CD4-positive, CD25-positive, alpha-beta regulatory T cell (primary cell): ENCODE measurements at regions not wholly inside any gene's neighbourhood (a gene's known extent, or its start where the extent isn't known, plus 50 kb on each side); places are given as distances from the start of the nearest gene placed in this dataset.

Experiments used
- ATAC-seq, 2 donors: fragments of 150-1000 bp; cut with Tn5 transposase; one replicate each; pipeline ENCODE4 v1.10.0; 2021; ENCODE audit warnings: low read depth in 2 of 2, moderate number of reproducible peaks in 2 of 2, moderate library complexity in 1 of 2
- DNase-seq, 3 donors: peaks; one replicate each; pipeline versions ENCODE4 v3.0.0 to v3.0.0-alpha.2; 2012 to 2022; ENCODE audit warnings: mixed read lengths in 1 of 3
- H3K27ac ChIP-seq: one replicate; pipeline ENCODE4 v1.7.0; 2013; ENCODE audit warnings: mild to moderate bottlenecking, low read length; ENCODE audit not compliant: insufficient read depth, poor library complexity, severe bottlenecking
- H3K27me3 ChIP-seq: one replicate; pipeline ENCODE4 v1.7.0; 2013; ENCODE audit warnings: low read length; ENCODE audit not compliant: control insufficient read depth, insufficient read depth
- H3K36me3 ChIP-seq: one replicate; pipeline ENCODE4 v1.7.0; 2013; ENCODE audit warnings: mild to moderate bottlenecking, low read length, moderate library complexity; ENCODE audit not compliant: control insufficient read depth, insufficient read depth
- H3K4me1 ChIP-seq: 2 replicates; pipeline ENCODE4 v1.7.0; 2013; ENCODE audit warnings: mild to moderate bottlenecking, low read length; ENCODE audit not compliant: insufficient read depth, control insufficient read depth, poor library complexity, severe bottlenecking
- H3K4me3 ChIP-seq: one replicate; pipeline ENCODE4 v1.7.0; 2013; ENCODE audit warnings: low read depth, mild to moderate bottlenecking, low read length, moderate library complexity
- H3K9me3 ChIP-seq, 2 experiments: 1 replicate in 1 of 2; 2 replicates in 1 of 2; pipeline ENCODE4 v1.7.0; 2013; ENCODE audit warnings: low read length in 2 of 2, mild to moderate bottlenecking in 1 of 2, moderate library complexity in 1 of 2; ENCODE audit not compliant: control insufficient read depth in 2 of 2
- H3K27ac Mint-ChIP-seq, 3 donors: one replicate each; pipeline ENCODE4 v1.8.0; 2020 to 2022; ENCODE audit warnings: mild to moderate bottlenecking in 3 of 3, mixed read lengths in 3 of 3, moderate library complexity in 2 of 3
- H3K27me3 Mint-ChIP-seq: one replicate; pipeline ENCODE4 v1.8.0; 2022; ENCODE audit warnings: mild to moderate bottlenecking, mixed read lengths
- H3K36me3 Mint-ChIP-seq: one replicate; pipeline ENCODE4 v1.8.0; 2020; ENCODE audit warnings: mixed read lengths
- H3K4me1 Mint-ChIP-seq, 4 donors: one replicate each; pipeline ENCODE4 v1.8.0; 2020 to 2022; ENCODE audit warnings: mixed read lengths in 4 of 4, mild to moderate bottlenecking in 1 of 4
- H3K4me3 Mint-ChIP-seq, 4 donors: one replicate each; pipeline ENCODE4 v1.8.0; 2020 to 2022; ENCODE audit warnings: mild to moderate bottlenecking in 4 of 4, mixed read lengths in 4 of 4, moderate library complexity in 3 of 4
- H3K9me3 Mint-ChIP-seq, 7 donors: one replicate each; pipeline ENCODE4 v1.8.0; 2020 to 2022; ENCODE audit warnings: mixed read lengths in 7 of 7, mild to moderate bottlenecking in 3 of 7, moderate library complexity in 2 of 7

DNA sequence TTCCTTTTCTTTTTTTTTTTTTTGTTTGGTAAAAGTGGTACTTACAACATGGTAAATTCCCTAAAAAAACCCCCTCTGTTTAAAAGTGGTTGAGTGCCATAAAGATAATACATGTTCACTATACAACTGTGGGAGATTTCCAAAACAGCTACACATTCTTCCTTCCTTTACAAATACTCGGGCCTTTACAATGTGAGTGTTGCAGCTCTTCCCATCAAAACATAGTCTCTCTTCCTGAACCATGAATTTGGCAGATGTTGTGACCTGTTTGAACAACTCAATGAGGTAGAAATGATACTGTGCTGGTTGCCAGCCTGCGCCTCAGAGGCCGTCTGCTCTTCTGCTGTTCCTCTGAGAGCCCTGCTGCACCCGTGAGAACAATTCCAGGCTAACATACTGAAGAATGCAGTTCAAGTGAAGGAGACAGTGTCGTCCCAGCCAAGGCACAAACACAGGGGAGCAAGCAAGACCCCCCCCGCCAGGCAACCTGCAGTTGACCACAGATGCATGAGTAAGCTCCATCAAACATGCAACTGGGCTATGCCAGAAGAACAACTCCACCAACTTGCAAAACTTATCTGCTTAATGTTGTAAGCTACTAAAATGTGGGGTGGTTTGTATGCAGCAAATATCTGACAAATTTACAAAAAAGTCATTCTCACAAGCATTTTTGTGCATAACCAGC, 645.0 kb downstream of the PCDH7 start:
- Histone ChIP-seq H3K4me1 (no peaks in the 10 kb centered on the region), H3K4me3 (no peak overlapping the region), H3K27me3 (no peaks in the 10 kb centered on the region), H3K36me3 (no peaks in the 10 kb centered on the region), H3K9me3 (peaks cover 0 to 2% of the 10 kb centered on the region in 2 experiments), H3K27ac (no peak overlapping the region)
- ATAC-seq (no peak), DNase-seq (no peak)
- Mint-ChIP-seq H3K4me1 (no peaks in the 10 kb centered on the region), H3K4me3 (no peak overlapping the region), H3K9me3 (peaks cover 0 to 17% (median 7%) of the 10 kb centered on the region in 7 donors), H3K27ac (no peak overlapping the region), H3K36me3 (no peaks in the 10 kb centered on the region), H3K27me3 (no peaks in the 10 kb centered on the region)

- Mint-ChIP-seq H3K27me3 (no peaks in the 10 kb centered on the region), H3K9me3 (peaks cover 0 to 13% (median 7%) of the 10 kb centered on the region in 7 donors), H3K4me1 (no peaks in the 10 kb centered on the region), H3K4me3 (no peak overlapping the region), H3K36me3 (no peaks in the 10 kb centered on the region), H3K27ac (no peak overlapping the region)
- DNase-seq (no peak), ATAC-seq (no peak)
- Histone ChIP-seq H3K4me3 (no peak overlapping the region), H3K9me3 (no peaks in the 10 kb centered on the region), H3K27me3 (no peaks in the 10 kb centered on the region), H3K4me1 (no peaks in the 10 kb centered on the region), H3K27ac (no peak overlapping the region), H3K36me3 (no peaks in the 10 kb centered on the region)
Measured at GRCh38 chr4:31366041-31366440, 645.9 kb downstream of the PCDH7 start.

GRCh38 chr4:31370866-31371465, 650.8 kb downstream of the PCDH7 start:
- Histone ChIP-seq H3K27me3 (no peaks in the 10 kb centered on the region), H3K36me3 (no peaks in the 10 kb centered on the region), H3K4me3 (no peak overlapping the region), H3K9me3 (peaks cover 0 to 2% of the 10 kb centered on the region in 2 experiments), H3K4me1 (no peaks in the 10 kb centered on the region), H3K27ac (no peak overlapping the region)
- no peak overlapping the region for H3K4me3 Mint-ChIP-seq
- peak in 1 of 3 donors; percentile 24 for DNase-seq
- H3K27ac Mint-ChIP-seq, result no peak overlapping the region
- no peaks in the 10 kb centered on the region for H3K36me3 Mint-ChIP-seq
- ATAC-seq, result no peak
- H3K9me3 Mint-ChIP-seq, result peaks cover 0 to 8% (median 3%) of the 10 kb centered on the region in 7 donors
- H3K4me1 Mint-ChIP-seq, result no peaks in the 10 kb centered on the region
- no peaks in the 10 kb centered on the region for H3K27me3 Mint-ChIP-seq

- no peaks in the 10 kb centered on the region for H3K36me3 Mint-ChIP-seq
- DNase-seq, result no peak
- no peaks in the 10 kb centered on the region for H3K4me1 Mint-ChIP-seq
- no peak overlapping the region for H3K27ac ChIP-seq
- no peak overlapping the region for H3K4me3 ChIP-seq
- no peaks in the 10 kb centered on the region for H3K36me3 ChIP-seq
- no peak overlapping the region for H3K27ac Mint-ChIP-seq
- no peaks in the 10 kb centered on the region for H3K27me3 ChIP-seq
- H3K4me3 Mint-ChIP-seq, result no peak overlapping the region
- H3K27me3 Mint-ChIP-seq, result no peaks in the 10 kb centered on the region
- peaks cover 3 to 16% (median 5%) of the 10 kb centered on the region in 7 donors for H3K9me3 Mint-ChIP-seq
- no peaks in the 10 kb centered on the region for H3K4me1 ChIP-seq
- peaks cover 2 to 4% of the 10 kb centered on the region in 2 experiments for H3K9me3 ChIP-seq
- no peak for ATAC-seq
Measured at GRCh38 chr4:31374256-31374960, 654.2 kb downstream of the PCDH7 start.

DNA sequence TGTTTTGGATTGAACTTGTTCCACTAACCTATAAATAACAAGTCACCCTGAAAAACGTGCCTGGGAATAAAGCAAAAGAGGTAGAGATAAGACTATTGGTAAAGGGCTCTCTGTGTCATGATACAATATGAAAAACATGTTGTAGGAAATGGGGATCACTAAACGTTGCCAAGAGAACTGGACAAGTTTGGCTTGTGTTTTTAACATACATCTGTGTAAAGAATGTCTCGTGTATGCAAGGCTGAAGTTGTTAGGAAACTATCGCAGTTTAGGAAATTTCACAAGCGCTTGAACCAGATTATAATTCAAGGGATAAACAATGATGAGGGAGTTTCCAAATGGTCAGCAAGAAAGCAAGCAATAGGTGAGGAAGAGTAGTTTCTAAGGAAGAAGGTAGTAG, 655.8 kb downstream of the PCDH7 start:
- Mint-ChIP-seq H3K4me1 (no peaks in the 10 kb centered on the region), H3K27me3 (no peaks in the 10 kb centered on the region), H3K4me3 (no peak overlapping the region), H3K36me3 (no peaks in the 10 kb centered on the region), H3K9me3 (peaks cover 5 to 25% (median 9%) of the 10 kb centered on the region in 7 donors), H3K27ac (no peak overlapping the region)
- no peaks in the 10 kb centered on the region for H3K36me3 ChIP-seq
- DNase-seq (no peak), ATAC-seq (no peak)
- no peaks in the 10 kb centered on the region for H3K4me1 ChIP-seq
- H3K27ac ChIP-seq, result no peak overlapping the region
- peaks cover 2 to 4% of the 10 kb centered on the region in 2 experiments for H3K9me3 ChIP-seq
- no peak overlapping the region for H3K4me3 ChIP-seq
- no peaks in the 10 kb centered on the region for H3K27me3 ChIP-seq

GRCh38 chr4:31379364-31379763, 659.2 kb downstream of the PCDH7 start:
- no peak overlapping the region for H3K27ac ChIP-seq
- H3K27ac Mint-ChIP-seq, result peak overlapping the region in 1 of 3 donors; percentile 57
- peaks cover 0 to 4% of the 10 kb centered on the region in 2 experiments for H3K9me3 ChIP-seq
- DNase-seq, result no peak
- no peaks in the 10 kb centered on the region for H3K4me1 Mint-ChIP-seq
- no peak for ATAC-seq
- no peaks in the 10 kb centered on the region for H3K36me3 ChIP-seq
- H3K36me3 Mint-ChIP-seq, result no peaks in the 10 kb centered on the region
- no peak overlapping the region for H3K4me3 Mint-ChIP-seq
- H3K4me1 ChIP-seq, result no peaks in the 10 kb centered on the region
- no peak overlapping the region for H3K4me3 ChIP-seq
- H3K27me3 Mint-ChIP-seq, result no peaks in the 10 kb centered on the region
- no peaks in the 10 kb centered on the region for H3K27me3 ChIP-seq
- H3K9me3 Mint-ChIP-seq, result peaks cover 1 to 25% (median 9%) of the 10 kb centered on the region in 7 donors

- no peaks in the 10 kb centered on the region for H3K27me3 ChIP-seq
- ATAC-seq, result no peak
- H3K4me3 ChIP-seq, result no peak overlapping the region
- Mint-ChIP-seq H3K27me3 (no peaks in the 10 kb centered on the region), H3K9me3 (peaks cover 4 to 20% (median 9%) of the 10 kb centered on the region in 7 donors), H3K4me1 (no peaks in the 10 kb centered on the region), H3K4me3 (no peak overlapping the region), H3K27ac (no peak overlapping the region), H3K36me3 (no peaks in the 10 kb centered on the region)
- no peak overlapping the region for H3K27ac ChIP-seq
- peaks cover 0 to 2% of the 10 kb centered on the region in 2 experiments for H3K9me3 ChIP-seq
- no peaks in the 10 kb centered on the region for H3K36me3 ChIP-seq
- no peak for DNase-seq
- no peaks in the 10 kb centered on the region for H3K4me1 ChIP-seq
Measured at GRCh38 chr4:31383767-31384166, 663.6 kb downstream of the PCDH7 start.
